HG03432 (cell line): ENCODE measurements at regions not wholly inside any gene's neighbourhood (a gene's known extent, or its start where the extent isn't known, plus 50 kb on each side); places are given as distances from the start of the nearest gene placed in this dataset.
"Not testable (repeated sequence)": the region's sequence is repeated elsewhere in the genome, so short reads cannot be mapped to it uniquely, and the experiment has no call there.

Source experiments
- ATAC-seq: cut with Tn5 transposase; IDR thresholded peaks from one replicate; pipeline ENCODE4 v1.9.1; 2021; ENCODE audit warnings: mild to moderate bottlenecking, moderate library complexity; ENCODE audit not compliant: unreplicated experiment

DNA sequence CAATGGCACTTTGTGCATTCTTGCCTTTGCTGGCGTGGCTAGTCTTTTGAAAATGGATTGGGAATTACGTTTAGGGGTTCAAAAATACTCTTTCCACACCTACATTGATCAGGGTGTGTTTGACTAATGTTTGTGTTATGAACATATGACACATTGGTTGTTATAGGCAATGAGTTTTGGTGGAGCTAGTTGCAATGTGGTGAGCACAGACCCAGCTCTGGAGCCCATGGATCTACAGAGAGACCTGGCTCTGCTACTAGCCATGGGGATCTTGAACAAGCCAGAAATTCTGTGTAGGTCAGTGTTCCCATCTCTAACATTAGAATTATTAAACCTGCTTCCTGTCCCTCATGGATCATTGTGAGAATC is 222.4 kb upstream of the UBL3 start:
- ATAC-seq, result no peak

DNA sequence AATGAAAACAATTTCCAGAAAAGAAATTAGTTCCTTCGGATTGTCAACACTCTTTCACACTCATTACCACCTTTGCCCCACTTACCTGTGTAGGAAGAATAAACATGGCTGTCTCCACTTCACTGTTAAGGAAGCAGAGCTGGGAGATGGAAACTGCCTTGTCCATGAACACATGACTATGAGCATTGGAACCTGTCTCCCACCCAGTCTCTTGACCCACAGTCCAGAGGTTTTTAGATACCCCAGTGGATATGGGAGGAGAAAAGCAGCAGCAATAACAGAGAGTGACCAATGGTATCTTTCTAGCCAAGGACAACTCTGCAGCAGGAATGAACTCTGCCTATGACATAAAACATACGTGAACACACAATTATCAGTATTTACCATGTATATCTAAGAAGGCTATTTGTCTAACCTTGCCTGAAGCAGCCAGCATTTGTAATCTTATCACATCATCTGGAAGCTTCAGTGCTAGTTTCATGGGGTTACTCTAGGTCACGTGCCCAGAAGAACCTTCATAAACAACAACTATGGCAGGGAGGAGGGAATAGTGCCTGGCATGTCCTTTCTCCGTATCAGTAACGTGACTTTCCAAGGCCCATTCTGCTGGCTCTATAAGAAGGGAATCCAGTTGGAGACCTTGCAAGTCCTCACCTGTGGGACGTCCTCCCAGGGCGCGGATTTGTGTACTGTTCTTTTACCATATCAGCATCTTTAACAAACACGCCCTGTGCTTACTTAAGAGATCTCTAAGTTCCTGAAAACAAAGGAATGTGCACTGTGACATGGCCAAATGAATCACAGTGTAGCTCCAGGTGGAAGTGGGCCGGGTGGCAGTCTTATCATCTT is 221.8 kb upstream of the UBL3 start:
- ATAC-seq, result no peak

DNA sequence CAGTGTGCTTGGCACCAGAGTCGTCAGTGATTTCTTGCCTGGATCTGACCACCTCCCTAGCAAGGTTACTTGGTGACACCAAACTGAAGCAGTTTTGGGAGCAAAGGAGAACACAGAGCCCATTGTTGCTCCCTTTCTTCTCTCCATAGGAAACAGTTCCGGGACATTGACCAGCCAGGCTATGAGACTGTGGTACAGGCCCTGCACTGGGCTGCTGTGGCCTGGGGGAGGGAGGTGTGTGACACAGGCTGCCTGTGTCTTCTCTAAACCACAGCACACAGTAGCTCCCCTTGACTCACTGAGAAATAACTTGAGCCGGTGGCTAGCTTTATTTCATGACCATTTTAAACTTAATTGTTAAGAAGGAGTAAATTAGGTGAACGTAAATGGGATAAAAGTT is 214.8 kb upstream of the UBL3 start:
- ATAC-seq, result no peak

DNA sequence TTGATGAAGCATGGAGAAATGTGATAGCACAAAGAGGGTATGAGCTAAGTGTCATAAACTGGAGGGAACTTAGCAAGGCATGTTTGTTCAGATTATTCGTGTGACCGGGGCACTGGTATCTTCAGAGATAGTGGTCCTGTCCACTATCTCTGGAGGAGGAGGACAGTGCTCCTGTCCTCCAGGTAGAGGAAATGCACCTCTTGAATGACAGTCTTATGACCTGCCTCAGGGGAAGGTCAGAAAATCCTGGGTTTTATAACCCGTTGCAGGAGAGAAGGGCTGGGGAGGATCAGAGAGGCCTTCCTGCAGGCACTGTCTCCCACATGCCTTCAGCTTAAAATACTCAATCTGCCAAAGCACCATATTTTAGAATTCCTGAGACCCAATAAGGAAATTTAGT is 213.5 kb upstream of the UBL3 start:
- no peak for ATAC-seq

DNA sequence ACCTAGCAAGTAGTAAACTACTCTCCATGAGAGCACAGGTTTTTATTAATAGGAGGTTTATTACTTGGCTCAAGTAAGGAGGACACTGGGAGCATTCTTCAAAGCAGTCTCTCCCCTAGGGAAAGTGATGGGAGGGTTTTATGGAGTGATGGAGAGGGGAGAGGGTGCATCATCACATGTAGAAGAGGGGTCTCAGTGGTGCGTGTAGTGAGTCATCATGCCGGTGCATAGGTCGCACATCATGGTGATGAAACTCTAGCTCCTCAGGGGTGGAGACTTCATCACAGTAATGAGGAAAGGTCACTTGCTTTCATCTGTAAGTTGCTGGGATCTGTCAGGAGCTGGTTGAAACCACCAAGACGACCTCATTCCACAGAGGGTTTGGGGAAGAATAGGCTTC is 210.8 kb upstream of the UBL3 start:
- no peak for ATAC-seq

DNA sequence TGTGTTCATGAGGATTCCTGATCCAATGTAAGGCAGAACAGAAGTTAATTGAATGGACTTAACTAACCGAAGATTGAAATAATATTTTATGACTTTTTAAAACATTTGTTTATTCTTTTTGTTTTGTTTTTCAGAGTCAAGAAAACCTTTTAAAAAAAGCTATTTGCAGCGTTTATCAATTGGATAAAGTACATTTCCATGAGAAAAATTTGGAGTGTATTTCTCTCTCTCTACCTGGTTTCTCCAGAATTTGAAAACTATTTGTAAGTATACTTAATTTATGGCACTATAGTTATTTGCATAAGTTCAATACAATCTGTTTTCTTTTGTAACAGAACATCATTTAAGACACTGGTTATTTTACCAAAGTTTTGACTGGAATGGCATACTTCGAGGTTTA is 208.0 kb upstream of the UBL3 start:
- no peak for ATAC-seq

DNA sequence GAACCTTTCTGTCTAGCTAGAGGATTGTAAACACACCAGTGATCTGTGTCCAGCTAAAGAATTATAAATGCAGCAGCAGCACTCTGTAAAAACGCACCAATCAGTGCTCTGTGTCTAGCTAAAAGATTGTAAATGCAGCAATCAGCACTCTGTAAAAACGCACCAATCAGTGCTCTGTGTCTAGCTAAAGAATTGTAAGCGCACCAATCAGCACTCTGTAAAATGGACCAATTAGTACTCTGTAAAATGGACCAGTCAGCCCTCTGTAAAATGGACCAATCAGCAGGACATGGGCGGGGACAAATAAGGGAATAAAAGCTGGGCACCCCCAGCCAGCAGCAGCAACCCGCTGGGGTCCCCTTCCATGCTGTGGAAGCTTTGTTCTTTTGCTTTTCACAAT is 204.1 kb upstream of the UBL3 start:
- ATAC-seq, result not testable (repeated sequence)

DNA sequence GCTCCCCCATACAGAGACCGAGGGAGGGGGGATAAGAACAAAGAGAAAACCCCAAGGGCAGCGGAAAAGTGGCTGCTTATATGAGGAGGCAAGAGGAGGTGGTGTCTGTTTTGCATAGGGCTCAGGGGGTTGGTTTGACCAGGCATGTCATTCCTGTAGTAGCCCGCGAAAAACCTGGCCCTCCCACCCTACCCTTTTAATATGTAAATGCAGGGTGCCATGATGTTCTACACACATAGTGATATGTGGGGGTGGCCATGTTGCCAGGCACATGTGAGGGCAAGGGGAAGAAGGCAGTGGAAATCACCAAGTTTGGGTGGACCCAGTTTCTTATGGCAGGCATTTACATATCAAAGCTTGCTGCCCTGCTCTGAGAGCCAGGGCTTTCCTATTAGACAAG is 203.5 kb upstream of the UBL3 start:
- ATAC-seq, result no peak

DNA sequence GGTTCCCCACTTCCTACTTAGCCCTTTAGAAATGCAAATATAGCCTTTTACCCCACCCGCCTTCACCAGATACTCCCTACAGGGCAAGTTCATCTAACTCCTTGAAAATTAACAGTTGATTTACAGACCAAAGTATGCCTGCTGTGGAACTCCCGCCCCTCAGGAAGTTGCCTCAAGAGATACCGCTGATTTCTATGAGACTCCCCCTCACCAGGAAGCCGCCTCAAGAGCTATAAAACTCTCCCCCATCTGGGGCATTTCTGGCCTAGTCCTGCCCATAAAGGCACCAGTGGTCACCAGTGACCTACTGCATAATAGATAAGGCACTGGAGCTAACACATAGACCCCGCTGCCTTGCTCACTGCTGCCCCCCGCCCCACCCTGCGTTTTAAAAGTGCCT is 201.7 kb upstream of the UBL3 start:
- ATAC-seq, result no peak

DNA sequence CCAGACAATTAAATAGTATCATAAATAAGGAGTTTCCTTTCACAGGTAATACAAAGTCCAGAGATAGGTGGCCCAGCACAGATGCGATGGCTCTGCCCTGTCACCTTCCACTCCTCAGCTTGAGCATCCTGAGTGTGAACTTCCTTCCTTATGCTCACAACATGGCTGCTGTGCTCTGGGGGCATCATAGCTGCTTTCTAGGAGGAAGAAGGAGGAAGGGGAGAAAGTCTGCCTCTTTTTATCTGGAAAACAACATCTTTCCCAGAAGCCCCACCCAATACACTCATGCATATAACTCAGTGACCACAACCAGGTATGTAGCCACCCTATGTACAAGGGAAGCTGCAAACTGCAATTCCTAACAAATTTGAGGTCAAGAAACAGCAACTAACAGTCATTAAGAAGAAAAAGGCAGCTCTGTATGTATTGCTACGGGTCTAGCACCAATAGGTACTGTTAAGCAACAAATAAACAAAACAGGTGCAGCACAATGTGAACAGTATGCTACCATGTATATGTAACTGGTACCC is 201.2 kb upstream of the UBL3 start:
- no peak for ATAC-seq

DNA sequence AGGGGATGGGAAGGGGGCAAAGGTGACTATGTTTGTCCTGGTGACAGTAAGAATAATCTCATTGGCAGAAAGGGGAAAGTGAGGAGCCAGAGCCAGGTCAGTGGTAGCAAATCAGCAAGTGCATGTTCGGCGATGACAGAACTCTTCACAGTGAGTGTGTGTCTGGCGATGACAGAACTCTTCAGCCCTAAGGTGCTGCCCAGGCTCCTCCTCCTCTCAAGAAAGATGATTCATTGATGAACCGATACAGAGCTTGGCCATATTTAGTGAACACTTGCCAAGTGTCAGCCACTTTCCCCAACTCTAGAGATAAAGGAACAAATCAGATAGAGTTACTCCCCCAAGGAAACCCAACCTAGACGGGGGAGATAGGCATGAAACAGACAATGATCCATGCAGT is 199.3 kb upstream of the UBL3 start:
- ATAC-seq, result no peak

DNA sequence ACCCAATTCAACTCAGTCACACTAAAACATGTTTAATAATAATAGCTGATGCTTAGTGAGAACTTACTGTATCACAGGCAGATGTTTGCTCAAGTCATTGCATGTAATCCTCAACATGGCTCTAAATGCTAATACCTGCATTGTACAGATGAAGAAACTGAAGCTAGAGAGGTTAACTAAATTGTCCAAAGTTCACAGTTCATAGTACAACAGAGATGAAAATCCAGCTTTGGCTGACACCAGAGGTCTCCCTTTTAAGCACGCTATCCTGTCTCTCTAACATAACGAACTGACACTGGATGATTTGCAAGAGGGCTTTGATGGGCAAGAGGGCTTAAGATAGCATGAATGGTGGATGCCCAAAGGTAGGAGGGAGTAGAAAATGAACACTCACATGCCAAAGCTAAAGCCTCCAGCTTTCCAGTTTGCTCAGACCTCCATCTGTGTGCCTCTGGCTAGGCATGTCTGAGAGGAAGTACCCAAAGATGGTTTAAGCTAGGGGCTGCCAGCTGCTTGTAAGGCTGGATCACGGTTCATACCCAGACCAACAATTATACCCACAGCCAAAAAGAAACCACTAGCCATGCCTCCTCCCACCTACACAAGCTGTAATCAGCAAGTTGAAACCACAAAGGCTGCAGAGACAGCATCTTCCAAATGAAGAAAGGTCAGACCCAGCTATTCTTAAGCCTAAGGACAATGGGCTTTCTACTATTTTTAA is 196.9 kb upstream of the UBL3 start:
- no peak for ATAC-seq

DNA sequence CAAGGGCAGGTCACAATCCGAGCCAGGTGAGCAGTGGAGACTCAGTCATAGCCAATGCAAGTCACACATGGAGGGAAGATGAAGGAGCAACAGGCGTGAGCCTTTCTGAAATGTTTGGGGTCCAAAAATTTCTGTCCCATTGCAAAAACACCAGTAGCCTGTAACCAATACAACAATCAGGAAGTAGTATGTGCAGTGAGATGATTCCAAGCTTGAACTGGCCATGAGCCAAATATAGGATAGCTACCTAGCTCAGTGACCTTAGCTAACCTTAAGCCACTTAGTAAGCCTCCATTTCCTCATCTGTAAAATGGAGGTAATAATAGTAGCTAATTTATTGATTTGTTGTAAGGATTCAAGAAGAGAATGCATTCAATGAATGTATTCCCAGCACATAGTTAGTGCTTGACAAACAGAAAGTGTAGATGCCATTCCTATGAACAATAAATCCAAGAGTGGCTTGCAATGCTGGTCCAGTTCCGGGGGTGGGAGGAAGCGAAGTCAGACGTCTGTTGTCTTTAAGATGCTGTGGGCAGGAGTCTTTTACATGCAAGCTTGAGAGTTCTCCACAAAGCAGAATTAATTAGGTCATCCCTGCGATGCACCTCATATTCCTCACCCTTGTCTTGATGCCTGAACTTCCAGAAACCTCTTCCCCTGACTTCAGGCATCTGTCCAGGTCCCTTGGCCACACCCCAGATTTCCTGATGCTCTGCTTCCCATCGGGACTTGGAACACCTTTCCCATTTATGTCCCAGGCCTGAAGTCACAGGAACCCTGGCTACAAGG is 195.7 kb upstream of the UBL3 start:
- ATAC-seq, result no peak

DNA sequence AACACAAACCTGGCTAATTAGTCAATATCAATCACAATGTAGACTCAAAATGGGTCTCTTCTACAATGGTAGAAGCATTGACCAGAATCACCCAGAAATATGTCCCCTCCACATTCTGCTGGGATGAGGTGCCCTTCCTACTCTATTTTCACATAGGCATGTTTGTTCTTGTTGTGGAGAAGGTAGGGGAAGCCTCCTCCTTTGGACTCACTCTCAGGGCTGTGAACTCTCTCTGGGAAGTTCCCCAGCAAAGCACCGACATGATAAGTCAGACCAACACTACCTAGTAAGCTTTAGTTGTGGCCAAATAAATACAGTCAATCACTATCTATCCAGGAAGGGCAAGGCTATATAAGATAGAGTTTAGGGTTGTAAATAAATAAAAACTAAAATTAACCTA is 194.5 kb upstream of the UBL3 start:
- ATAC-seq, result no peak

DNA sequence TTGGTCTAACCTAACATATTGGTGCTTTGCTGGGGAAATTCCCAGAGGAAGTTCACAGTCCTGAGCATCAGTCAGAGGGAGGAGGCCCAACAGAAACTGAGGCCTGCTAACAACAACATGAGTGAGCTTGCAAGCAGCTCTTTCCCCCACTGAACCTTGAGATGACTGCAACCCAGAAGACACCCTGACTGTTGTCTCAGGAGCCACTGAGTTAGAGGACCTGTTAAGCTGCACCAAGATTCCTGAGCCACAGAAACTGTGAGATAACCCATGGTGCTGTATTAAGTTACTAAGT is 193.2 kb upstream of the UBL3 start:
- ATAC-seq, result no peak

DNA sequence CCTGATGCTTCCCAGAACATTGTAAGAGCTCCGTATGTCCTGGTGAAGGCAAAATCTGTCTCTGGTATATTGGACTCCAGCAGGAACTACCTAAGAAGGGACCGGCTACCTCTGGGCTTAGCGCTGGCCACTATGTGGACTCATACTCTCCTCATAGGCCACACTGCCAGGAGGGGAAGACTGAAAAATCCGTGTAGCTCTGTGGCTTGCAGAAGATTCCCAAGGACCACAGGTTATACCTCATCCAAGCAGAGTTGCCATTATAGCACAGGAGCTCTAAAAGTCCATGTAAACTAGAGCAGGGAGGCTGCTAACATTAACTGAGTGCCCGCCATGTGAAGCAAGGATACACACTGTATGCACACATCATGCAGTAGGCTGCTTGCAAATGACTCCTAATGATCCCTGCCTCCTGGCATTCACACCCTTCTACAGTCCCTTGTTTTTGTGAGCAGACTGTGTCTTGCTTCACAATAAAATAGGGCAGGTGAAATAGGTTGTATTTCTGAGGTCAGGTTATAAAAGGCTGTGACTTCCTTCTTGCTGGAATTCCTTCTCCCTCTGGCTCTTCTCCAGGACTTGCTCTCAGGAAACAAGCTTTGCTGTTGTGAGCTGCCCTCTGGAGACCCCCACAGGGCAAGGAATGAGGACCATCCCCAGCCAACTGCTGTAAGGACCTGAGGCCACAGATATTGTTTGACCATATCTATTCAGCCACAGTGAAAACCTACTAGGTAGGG is 192.6 kb upstream of the UBL3 start:
- ATAC-seq, result no peak

DNA sequence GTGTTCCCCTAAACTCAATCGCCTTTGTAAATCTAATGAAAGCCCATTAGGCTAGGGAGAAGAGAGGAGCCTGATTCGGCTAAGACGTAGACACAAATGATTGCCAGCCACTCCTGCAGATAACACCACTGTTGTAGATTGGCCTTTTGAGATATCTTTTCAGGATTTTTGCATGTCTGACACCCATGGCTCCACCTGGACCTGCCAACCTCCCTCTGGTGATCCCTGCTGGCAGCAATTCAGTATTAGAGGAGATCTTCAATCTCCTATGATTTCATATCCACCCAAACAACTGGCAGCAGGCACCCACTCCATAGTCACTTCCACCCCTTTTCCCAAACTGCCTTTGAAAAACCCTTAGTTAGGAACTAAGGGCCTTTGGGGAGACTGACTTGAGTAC is 191.9 kb upstream of the UBL3 start:
- ATAC-seq, result no peak

DNA sequence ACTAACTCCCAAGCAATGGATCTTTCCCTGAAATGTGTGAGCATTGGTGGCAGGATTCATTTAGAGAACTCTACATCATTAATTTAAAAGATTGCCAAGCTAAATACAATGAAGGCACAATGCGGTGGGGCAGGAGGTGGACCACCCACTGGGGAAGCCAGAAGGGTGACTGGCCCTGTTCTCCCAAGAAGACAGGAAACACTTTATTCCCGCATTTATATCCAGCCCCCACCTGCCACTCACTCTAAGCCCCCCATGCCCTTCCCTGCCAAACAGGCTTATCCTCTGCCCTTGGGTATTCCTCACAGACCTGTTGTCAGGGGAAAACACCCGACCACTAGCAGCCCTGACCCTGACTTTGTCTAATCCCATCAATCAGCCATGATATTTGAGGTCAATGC is 189.1 kb upstream of the UBL3 start:
- ATAC-seq, result no peak

DNA sequence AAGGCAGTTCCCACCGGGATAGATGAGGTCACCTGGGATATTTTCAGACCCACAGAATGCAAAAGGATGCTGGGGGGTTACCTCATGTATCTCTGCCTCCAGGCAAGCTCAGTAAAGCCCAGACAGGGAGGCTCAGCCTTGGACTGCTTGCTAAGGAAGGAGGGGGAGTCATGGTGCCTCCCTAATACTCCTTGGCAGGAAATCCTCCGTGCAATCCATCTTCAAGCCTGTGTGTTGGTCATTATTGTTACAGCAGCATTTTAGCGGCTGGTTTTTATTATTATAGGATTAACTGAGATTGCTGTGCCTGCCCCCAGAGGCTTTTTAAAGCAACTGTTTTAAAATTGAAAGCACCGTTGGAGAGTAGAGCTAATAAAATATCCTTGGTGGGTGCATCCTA is 188.5 kb upstream of the UBL3 start:
- no peak for ATAC-seq

DNA sequence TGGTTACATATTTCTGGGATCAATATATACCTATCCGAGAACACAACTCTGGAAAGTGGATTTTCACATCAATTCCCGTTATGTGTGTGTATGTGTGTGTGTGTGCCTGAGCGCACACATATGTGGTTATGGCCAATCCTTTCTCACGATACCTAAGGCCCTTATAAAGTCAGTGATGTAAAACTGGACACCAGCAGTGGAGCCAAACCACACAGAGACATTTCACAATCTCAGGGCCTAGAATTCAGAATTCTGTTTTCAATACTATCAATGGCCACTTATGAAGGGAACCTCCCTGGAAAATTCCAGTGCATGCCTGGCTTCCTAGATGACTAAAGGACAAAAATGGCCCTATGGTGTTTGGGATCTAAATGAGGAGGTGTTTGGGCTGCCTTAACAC is 187.3 kb upstream of the UBL3 start:
- no peak for ATAC-seq

DNA sequence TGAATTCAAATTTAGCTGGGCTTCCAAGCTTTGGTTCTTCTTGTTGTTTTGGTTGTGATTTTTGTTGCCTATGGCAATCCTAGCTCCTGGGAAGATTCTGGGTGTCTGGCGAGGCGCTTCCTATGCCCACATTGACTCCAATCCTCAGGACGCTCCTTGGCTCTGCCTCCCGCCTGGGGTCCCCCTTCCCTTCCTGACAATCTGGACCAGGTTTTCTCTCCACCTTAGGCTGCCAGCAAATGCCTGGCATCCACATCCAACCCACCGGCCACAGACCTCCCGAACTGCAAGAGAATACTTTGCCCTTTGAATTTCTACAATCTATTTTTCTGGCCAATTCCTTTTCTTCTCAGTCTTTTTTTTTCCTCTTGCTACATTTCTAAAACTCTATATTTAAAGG is 186.9 kb upstream of the UBL3 start:
- ATAC-seq, result no peak
